ENCODE measurements at regions not wholly inside any gene's neighbourhood (a gene's known extent, or its start where the extent isn't known, plus 50 kb on each side); places are given as distances from the start of the nearest gene placed in this dataset.

GRCh38 chr6:71080826-71081225, 124.0 kb upstream of the B3GAT2 start:
- H2AK5ac ChIP-seq (ENCODE audit: low read depth, low read length): no peak overlapping the region
- no peak overlapping the region for H2BK12ac ChIP-seq (ENCODE audit: low read depth, low read length)
- H3K18ac ChIP-seq (ENCODE audit: extremely low read depth, low read length): no peak overlapping the region
- no peaks in the 10 kb centered on the region for H4K20me1 ChIP-seq (replicated peaks in 1 of 2; ENCODE audit: control insufficient read depth in 1 of 2, insufficient read depth in 2 of 2, low read length in 2 of 2)
- POLR2A ChIA-PET (ENCODE audit: partially characterized antibody): no interaction called here
- H3K4me3 ChIP-seq (ENCODE audit: extremely low read depth in 1 of 4, insufficient read depth in 2 of 4, low read depth in 3 of 4, low read length in 4 of 4): no peak overlapping the region
- H3K79me2 ChIP-seq (ENCODE audit: control insufficient read depth in 1 of 2, insufficient read depth in 2 of 2, low read length in 2 of 2): no peaks in the 10 kb centered on the region
- H3K14ac ChIP-seq (ENCODE audit: insufficient read length): no peak overlapping the region
- H3K4me2 ChIP-seq (ENCODE audit: insufficient read depth in 1 of 2, low read depth in 2 of 2, low read length in 2 of 2): no peak overlapping the region
- no peak overlapping the region for H2AFZ ChIP-seq (ENCODE audit: low read length)
- H3K23ac ChIP-seq (ENCODE audit: insufficient read length): no peak overlapping the region
- H2BK5ac ChIP-seq (ENCODE audit: low read depth, low read length): no peak overlapping the region
- H3K4me1 ChIP-seq (replicated peaks in 1 of 4; ENCODE audit: control insufficient read depth in 3 of 4, insufficient read depth in 4 of 4, low read length in 3 of 4): no peaks in the 10 kb centered on the region
- FAIRE-seq: no peak
- TF ChIP-seq YY1 (IDR thresholded peaks at IDR 0.05; ENCODE audit: low read depth, low read length) (no peak), RNF2 (IDR thresholded peaks at IDR 0.05; ENCODE audit: borderline replicate concordance, low read depth, low read length, missing control alignments, poor library complexity, severe bottlenecking) (no peak), POLR2AphosphoS5 (IDR thresholded peaks at IDR 0.05; ENCODE audit: low read depth, low read length) (no peak), CHD1 (IDR thresholded peaks at IDR 0.05; ENCODE audit: low read depth, low read length) (no peak), SIX5 (IDR thresholded peaks at IDR 0.05; ENCODE audit: low read depth, low read length) (no peak), JUN (IDR thresholded peaks at IDR 0.05; ENCODE audit: low read depth, low read length) (no peak), POU5F1 (IDR thresholded peaks at IDR 0.05; ENCODE audit: low read depth, low read length) (no peak)
- no peak overlapping the region for H2BK20ac ChIP-seq (ENCODE audit: low read length)
- H4K8ac ChIP-seq (ENCODE audit: extremely low read depth, insufficient read depth, low read length): no peak overlapping the region
- H2BK15ac ChIP-seq (ENCODE audit: low read length): no peak overlapping the region
- DNase-seq (ENCODE audit: low read depth in 1 of 2, low spot score in 2 of 2): no peak
- CTCF ChIA-PET (ENCODE audit: partially characterized antibody): interaction anchor here (1.3 kb wide), 1 partner anchor 164 kb away, joined by 3 read pairs; no protein-coding TSS in a partner anchor
- no peaks in the 10 kb centered on the region for H3K23me2 ChIP-seq (ENCODE audit: low read depth, low read length)
- WGBS, 2 experiments (ENCODE audit: extremely low coverage in 1 of 2, insufficient coverage in 1 of 2, insufficient read length in 1 of 2, insufficient replicate concordance in 2 of 2, low coverage in 1 of 2, low lambda C conversion rate in 2 of 2, missing lambda C conversion rate in 1 of 2): 88% methylated on average over 4 of the region's 4 CpGs; no CpG with 5 or more reads in 1 of the 2 experiments
- no peak overlapping the region for H3K4ac ChIP-seq (replicated peaks; ENCODE audit: insufficient read length, low read depth, low read length)
- no peak overlapping the region for H3K56ac ChIP-seq (replicated peaks; ENCODE audit: insufficient read length, low read depth, low read length)
- H3K79me1 ChIP-seq (ENCODE audit: low read depth, low read length): no peaks in the 10 kb centered on the region
- peaks cover 0 to 3% of the 10 kb centered on the region in 2 experiments; a peak in 1 of 4 replicates for H3K9me3 ChIP-seq (ENCODE audit: insufficient read depth in 2 of 2, low read depth in 1 of 2, low read length in 1 of 2)
- H2BK120ac ChIP-seq (replicated peaks; ENCODE audit: low read depth, low read length): no peak overlapping the region
- H3K27me3 ChIP-seq (replicated peaks in 1 of 4; ENCODE audit: control insufficient read depth in 3 of 4, extremely low read depth in 1 of 4, insufficient read depth in 3 of 4, low read length in 3 of 4): no peaks in the 10 kb centered on the region
- no peaks in the 10 kb centered on the region for H3K36me3 ChIP-seq (ENCODE audit: control insufficient read depth in 2 of 4, insufficient read depth in 4 of 4, low read length in 3 of 4)
- no peak overlapping the region for H3K27ac ChIP-seq (ENCODE audit: low read depth, low read length)
- no peak overlapping the region for H4K91ac ChIP-seq (replicated peaks; ENCODE audit: insufficient read length, low read length)
- no peak overlapping the region for H4K5ac ChIP-seq (ENCODE audit: insufficient read length, low read depth, low read length)
- H3K9ac ChIP-seq (replicated peaks in 1 of 4; ENCODE audit: extremely low read depth in 1 of 4, low read depth in 3 of 4, low read length in 3 of 4): no peak overlapping the region
